ENCODE measurements at regions not wholly inside any gene's neighbourhood (a gene's known extent, or its start where the extent isn't known, plus 50 kb on each side); places are given as distances from the start of the nearest gene placed in this dataset.

DNA sequence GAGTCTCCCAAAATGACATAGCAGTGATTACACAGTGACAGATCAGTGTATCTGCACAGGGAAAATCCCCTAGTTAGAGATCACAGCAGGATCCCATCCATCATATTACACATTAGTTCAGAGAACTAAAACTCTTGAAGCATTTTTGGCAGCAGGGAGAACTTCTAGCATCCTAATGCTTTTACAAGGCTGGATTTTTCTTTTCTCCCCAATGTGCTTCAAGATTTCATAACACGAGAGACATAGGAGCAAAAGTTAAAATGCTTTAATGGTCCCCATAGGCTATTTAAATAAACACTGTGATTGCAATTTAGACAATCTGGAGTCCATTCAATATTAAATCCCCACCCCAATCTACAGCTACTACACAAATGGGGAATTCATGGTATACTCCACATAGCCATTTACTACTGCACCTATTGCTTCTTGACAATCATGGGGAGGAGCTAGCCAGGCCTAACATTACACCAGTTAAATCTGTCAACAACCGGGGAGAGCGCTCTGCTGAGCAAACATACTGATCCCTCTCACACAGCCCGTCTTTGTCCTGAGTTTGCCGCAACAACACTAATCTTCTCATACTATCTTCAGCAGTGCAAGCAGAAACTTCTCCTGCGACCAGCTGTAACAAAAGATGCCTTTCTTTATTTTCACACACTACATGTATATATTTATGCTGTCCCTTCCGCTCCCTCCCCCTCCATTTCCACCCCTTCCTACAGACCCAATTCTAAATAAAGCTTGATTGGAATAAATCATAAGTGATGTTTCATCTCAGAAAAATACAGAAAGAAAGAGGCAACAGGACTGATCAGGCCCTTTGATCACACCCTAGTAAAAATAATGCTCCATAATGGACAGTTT lies 120.3 kb upstream of the SOX5 start (continued):
- TF ChIP-seq ZNF136 (CRISPR knock-in tag; IDR thresholded peaks at IDR 0.05; ENCODE audit: low read depth) (no peak), TARDBP (CRISPR knock-in tag; IDR thresholded peaks at IDR 0.05) (peak; percentile 93), NFE2 (CRISPR knock-in tag; IDR thresholded peaks at IDR 0.05) (no peak), ZNF569 (CRISPR knock-in tag; IDR thresholded peaks at IDR 0.05; ENCODE audit: borderline replicate concordance) (no peak), E2F1 (CRISPR knock-in tag; IDR thresholded peaks at IDR 0.05) (no peak), CC2D1A (CRISPR knock-in tag; IDR thresholded peaks at IDR 0.05) (no peak), ZNF674 (CRISPR knock-in tag; IDR thresholded peaks at IDR 0.05; ENCODE audit: low read depth) (no peak), ARID3A (IDR thresholded peaks at IDR 0.05; ENCODE audit: low read depth, low read length) (peak; percentile 81), NFKBIZ (CRISPR knock-in tag; IDR thresholded peaks at IDR 0.05) (peak; percentile 69; the same call in 1 of the 2 replicates), MAF1 (CRISPR knock-in tag; IDR thresholded peaks at IDR 0.05; ENCODE audit: borderline replicate concordance) (no peak), CHCHD3 (CRISPR knock-in tag; IDR thresholded peaks at IDR 0.05) (no peak), ZNF614 (CRISPR knock-in tag; IDR thresholded peaks at IDR 0.05; ENCODE audit: borderline replicate concordance) (peak; percentile 90), MTERF4 (CRISPR knock-in tag; IDR thresholded peaks at IDR 0.05) (no peak), ZNF788 (CRISPR knock-in tag; IDR thresholded peaks at IDR 0.05; ENCODE audit: borderline replicate concordance) (peak; percentile 51; the same call in 1 of the 2 replicates), HNF4G (IDR thresholded peaks at IDR 0.05; ENCODE audit: borderline replicate concordance, low read depth, low read length) (no peak; the same call in 1 of the 2 replicates), HNF4G (CRISPR knock-in tag; IDR thresholded peaks at IDR 0.05; ENCODE audit: borderline replicate concordance, low read depth) (no peak), SP4 (CRISPR knock-in tag; IDR thresholded peaks at IDR 0.05) (no peak), KDM4B (CRISPR knock-in tag; IDR thresholded peaks at IDR 0.05) (peak; percentile 54; the same call in 1 of the 2 replicates)
- TF ChIP-seq, protein P1, sequence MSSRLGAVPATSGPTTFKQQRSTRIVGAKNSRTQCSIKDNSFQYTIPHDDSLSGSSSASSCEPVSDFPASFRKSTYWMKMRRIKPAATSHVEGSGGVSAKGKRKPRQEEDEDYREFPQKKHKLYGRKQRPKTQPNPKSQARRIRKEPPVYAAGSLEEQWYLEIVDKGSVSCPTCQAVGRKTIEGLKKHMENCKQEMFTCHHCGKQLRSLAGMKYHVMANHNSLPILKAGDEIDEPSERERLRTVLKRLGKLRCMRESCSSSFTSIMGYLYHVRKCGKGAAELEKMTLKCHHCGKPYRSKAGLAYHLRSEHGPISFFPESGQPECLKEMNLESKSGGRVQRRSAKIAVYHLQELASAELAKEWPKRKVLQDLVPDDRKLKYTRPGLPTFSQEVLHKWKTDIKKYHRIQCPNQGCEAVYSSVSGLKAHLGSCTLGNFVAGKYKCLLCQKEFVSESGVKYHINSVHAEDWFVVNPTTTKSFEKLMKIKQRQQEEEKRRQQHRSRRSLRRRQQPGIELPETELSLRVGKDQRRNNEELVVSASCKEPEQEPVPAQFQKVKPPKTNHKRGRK (CRISPR knock-in tag; IDR thresholded peaks at IDR 0.05), result no peak
- TF ChIP-seq, protein P2, sequence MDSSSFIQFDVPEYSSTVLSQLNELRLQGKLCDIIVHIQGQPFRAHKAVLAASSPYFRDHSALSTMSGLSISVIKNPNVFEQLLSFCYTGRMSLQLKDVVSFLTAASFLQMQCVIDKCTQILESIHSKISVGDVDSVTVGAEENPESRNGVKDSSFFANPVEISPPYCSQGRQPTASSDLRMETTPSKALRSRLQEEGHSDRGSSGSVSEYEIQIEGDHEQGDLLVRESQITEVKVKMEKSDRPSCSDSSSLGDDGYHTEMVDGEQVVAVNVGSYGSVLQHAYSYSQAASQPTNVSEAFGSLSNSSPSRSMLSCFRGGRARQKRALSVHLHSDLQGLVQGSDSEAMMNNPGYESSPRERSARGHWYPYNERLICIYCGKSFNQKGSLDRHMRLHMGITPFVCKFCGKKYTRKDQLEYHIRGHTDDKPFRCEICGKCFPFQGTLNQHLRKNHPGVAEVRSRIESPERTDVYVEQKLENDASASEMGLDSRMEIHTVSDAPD (CRISPR knock-in tag; IDR thresholded peaks at IDR 0.05), result peak; percentile 80; the same call in 1 of the 2 replicates
- TF ChIP-seq, protein P3, sequence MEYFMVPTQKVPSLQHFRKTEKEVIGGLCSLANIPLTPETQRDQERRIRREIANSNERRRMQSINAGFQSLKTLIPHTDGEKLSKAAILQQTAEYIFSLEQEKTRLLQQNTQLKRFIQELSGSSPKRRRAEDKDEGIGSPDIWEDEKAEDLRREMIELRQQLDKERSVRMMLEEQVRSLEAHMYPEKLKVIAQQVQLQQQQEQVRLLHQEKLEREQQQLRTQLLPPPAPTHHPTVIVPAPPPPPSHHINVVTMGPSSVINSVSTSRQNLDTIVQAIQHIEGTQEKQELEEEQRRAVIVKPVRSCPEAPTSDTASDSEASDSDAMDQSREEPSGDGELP (IDR thresholded peaks at IDR 0.05; ENCODE audit: borderline replicate concordance, low read depth), result peak; percentile 84

Data from HepG2 (cell line).